MM.1S (cell line): ENCODE measurements at regions not wholly inside any gene's neighbourhood (a gene's known extent, or its start where the extent isn't known, plus 50 kb on each side); places are given as distances from the start of the nearest gene placed in this dataset.

Source experiments
- DNase-seq: peaks from one replicate; pipeline ENCODE4 v3.0.0-alpha.2; 2015
- H2AFZ ChIP-seq: fragments of 300-600 bp; sonication (generic); 2 replicates; pipeline ENCODE4 v1.6.0; 2016; ENCODE audit warnings: antibody characterized with exemption, low read length
- H3F3A ChIP-seq: fragments of 300-600 bp; sonication (generic); 2 replicates; pipeline ENCODE4 v1.6.1; 2016; ENCODE audit warnings: mild to moderate bottlenecking, antibody characterized with exemption, low read length, moderate library complexity, mixed read lengths; ENCODE audit not compliant: insufficient read depth
- H3K27ac ChIP-seq: fragments of 300-600 bp; sonication (generic); 2 replicates; pipeline ENCODE4 v1.5.1; 2016; ENCODE audit warnings: mild to moderate bottlenecking, low read length
- H3K27me3 ChIP-seq: fragments of 300-600 bp; sonication (generic); replicated peaks from 2 replicates; pipeline ENCODE4 v1.6.0; 2016; ENCODE audit warnings: low read length; ENCODE audit not compliant: insufficient read depth
- H3K36me3 ChIP-seq: fragments of 300-600 bp; sonication (generic); replicated peaks from 2 replicates; pipeline ENCODE4 v1.6.1; 2016; ENCODE audit warnings: mild to moderate bottlenecking, low read length, mixed read lengths; ENCODE audit not compliant: insufficient read depth
- H3K4me1 ChIP-seq: fragments of 300-600 bp; sonication (generic); 2 replicates; pipeline ENCODE4 v1.6.1; 2016; ENCODE audit warnings: low read length, mixed read lengths
- H3K4me2 ChIP-seq: fragments of 300-600 bp; sonication (generic); 2 replicates; pipeline ENCODE4 v1.6.0; 2016; ENCODE audit warnings: low read depth, low read length
- H3K4me3 ChIP-seq: fragments of 300-600 bp; sonication (generic); 2 replicates; pipeline ENCODE4 v1.5.1; 2016; ENCODE audit warnings: low read length, mixed read lengths
- H3K79me2 ChIP-seq: fragments of 300-600 bp; sonication (generic); 2 replicates; pipeline ENCODE4 v1.6.1; 2016; ENCODE audit warnings: mixed run types, low read length, mixed read lengths
- H3K9ac ChIP-seq: fragments of 300-600 bp; sonication (generic); 2 replicates; pipeline ENCODE4 v1.6.1; 2016; ENCODE audit warnings: low read length, mixed read lengths
- H3K9me2 ChIP-seq: fragments of 300-600 bp; sonication (generic); replicated peaks from 2 replicates; pipeline ENCODE4 v1.6.1; 2016; ENCODE audit warnings: mild to moderate bottlenecking, low read length, mixed read lengths; ENCODE audit not compliant: insufficient read depth
- H3K9me3 ChIP-seq: fragments of 300-600 bp; sonication (generic); replicated peaks from 2 replicates; pipeline ENCODE4 v1.6.1; 2016; ENCODE audit warnings: mild to moderate bottlenecking, low read length, mixed read lengths; ENCODE audit not compliant: insufficient read depth
- H4K20me1 ChIP-seq: fragments of 300-600 bp; sonication (generic); 2 replicates; pipeline ENCODE4 v1.6.1; 2016; ENCODE audit warnings: mild to moderate bottlenecking, low read length, moderate library complexity, mixed read lengths; ENCODE audit not compliant: insufficient read depth
- CTCF ChIP-seq: fragments of 300-600 bp; sonication (generic); IDR thresholded peaks from 2 replicates; pipeline ENCODE4 v1.5.1; 2016; ENCODE audit warnings: antibody characterized with exemption, low read length, mixed read lengths
- EZH2 ChIP-seq: fragments of 300-600 bp; sonication (generic); optimal IDR thresholded peaks from 2 replicates; pipeline ENCODE3; 2017; ENCODE audit warnings: low read depth, mild to moderate bottlenecking, antibody characterized with exemption, low read length, mixed read lengths
- EZH2phosphoT487 ChIP-seq: fragments of 300-600 bp; sonication (generic); IDR thresholded peaks from 2 replicates; pipeline ENCODE4 v1.6.1; 2018; ENCODE audit warnings: antibody characterized with exemption, low read length

- Histone ChIP-seq H3K36me3 (no peaks in the 10 kb centered on the region), H4K20me1 (no peaks in the 10 kb centered on the region), H3K79me2 (no peaks in the 10 kb centered on the region), H3K27ac (no peak overlapping the region), H3K9me3 (no peaks in the 10 kb centered on the region), H2AFZ (no peak overlapping the region), H3K27me3 (no peaks in the 10 kb centered on the region), H3F3A (no peaks in the 10 kb centered on the region), H3K4me2 (no peak overlapping the region), H3K4me1 (no peaks in the 10 kb centered on the region), H3K9ac (no peak overlapping the region), H3K4me3 (no peak overlapping the region), H3K9me2 (no peaks in the 10 kb centered on the region)
- no peak for DNase-seq
- no peak for TF ChIP-seq CTCF
- no peak for TF ChIP-seq EZH2phosphoT487
- TF ChIP-seq EZH2, result no peak
Observed at GRCh38 chrX:107508925-107509324, 59.5 kb downstream of the FRMPD3 start.

- Histone ChIP-seq H3K9ac (no peak overlapping the region), H3K4me2 (no peak overlapping the region), H3K36me3 (no peaks in the 10 kb centered on the region), H4K20me1 (no peaks in the 10 kb centered on the region), H3K4me1 (no peaks in the 10 kb centered on the region), H3K4me3 (no peak overlapping the region), H3K27ac (no peak overlapping the region), H3K27me3 (no peaks in the 10 kb centered on the region), H2AFZ (no peak overlapping the region), H3K79me2 (no peaks in the 10 kb centered on the region), H3K9me2 (no peaks in the 10 kb centered on the region), H3K9me3 (no peaks in the 10 kb centered on the region), H3F3A (no peaks in the 10 kb centered on the region)
- no peak for TF ChIP-seq EZH2phosphoT487
- TF ChIP-seq EZH2, result no peak
- TF ChIP-seq CTCF, result no peak
- DNase-seq, result no peak
Observed at GRCh38 chrX:107514944-107515343, 65.5 kb downstream of the FRMPD3 start.

- no peaks in the 10 kb centered on the region for H3K9me3 ChIP-seq
- no peak overlapping the region for H3K4me2 ChIP-seq
- H3K9ac ChIP-seq, result no peak overlapping the region
- no peaks in the 10 kb centered on the region for H3F3A ChIP-seq
- no peak for DNase-seq
- H3K27ac ChIP-seq, result no peak overlapping the region
- H2AFZ ChIP-seq, result no peak overlapping the region
- H3K36me3 ChIP-seq, result no peaks in the 10 kb centered on the region
- H3K4me3 ChIP-seq, result no peak overlapping the region
- no peaks in the 10 kb centered on the region for H3K79me2 ChIP-seq
- H3K9me2 ChIP-seq, result no peaks in the 10 kb centered on the region
- TF ChIP-seq EZH2phosphoT487, result no peak
- TF ChIP-seq CTCF, result no peak
- no peak for TF ChIP-seq EZH2
- H3K27me3 ChIP-seq, result no peaks in the 10 kb centered on the region
- H3K4me1 ChIP-seq, result no peaks in the 10 kb centered on the region
- H4K20me1 ChIP-seq, result no peaks in the 10 kb centered on the region
Observed at GRCh38 chrX:107521877-107522586, 72.6 kb downstream of the FRMPD3 start.
